Retina (tissue), 1 donor: ENCODE measurements at regions not wholly inside any gene's neighbourhood (a gene's known extent, or its start where the extent isn't known, plus 50 kb on each side); places are given as distances from the start of the nearest gene placed in this dataset.

Experiments used
- DNase-seq: peaks from one replicate; pipeline ENCODE4 v3.0.0-alpha.2; 2016

- DNase-seq, result no peak
These were observed 65.5 kb upstream of the HHIP start for GRCh38 chr4:144580430-144580829.

GRCh38 chr4:144582105-144582850 lies 63.7 kb upstream of the HHIP start:
- no peak for DNase-seq

- DNase-seq, result no peak
These were observed 63.0 kb upstream of the HHIP start for GRCh38 chr4:144582975-144583374.

GRCh38 chr4:144583658-144584057 lies 62.3 kb upstream of the HHIP start:
- DNase-seq, result no peak

- no peak for DNase-seq
These were observed 61.5 kb upstream of the HHIP start for GRCh38 chr4:144584428-144584827.

- DNase-seq, result no peak
These were observed 56.4 kb upstream of the HHIP start for GRCh38 chr4:144589512-144589911.

- no peak for DNase-seq
These were observed 55.9 kb upstream of the HHIP start for GRCh38 chr4:144590020-144590419.

GRCh38 chr4:144591401-144591800 lies 54.6 kb upstream of the HHIP start:
- no peak for DNase-seq

- no peak for DNase-seq
These were observed 53.7 kb upstream of the HHIP start for GRCh38 chr4:144592264-144592663.

GRCh38 chr4:144594471-144594986 lies 51.4 kb upstream of the HHIP start:
- no peak for DNase-seq

GRCh38 chr4:144595681-144596080 lies 50.3 kb upstream of the HHIP start:
- DNase-seq, result no peak
